ENCODE measurements at regions not wholly inside any gene's neighbourhood (a gene's known extent, or its start where the extent isn't known, plus 50 kb on each side); places are given as distances from the start of the nearest gene placed in this dataset.

DNA sequence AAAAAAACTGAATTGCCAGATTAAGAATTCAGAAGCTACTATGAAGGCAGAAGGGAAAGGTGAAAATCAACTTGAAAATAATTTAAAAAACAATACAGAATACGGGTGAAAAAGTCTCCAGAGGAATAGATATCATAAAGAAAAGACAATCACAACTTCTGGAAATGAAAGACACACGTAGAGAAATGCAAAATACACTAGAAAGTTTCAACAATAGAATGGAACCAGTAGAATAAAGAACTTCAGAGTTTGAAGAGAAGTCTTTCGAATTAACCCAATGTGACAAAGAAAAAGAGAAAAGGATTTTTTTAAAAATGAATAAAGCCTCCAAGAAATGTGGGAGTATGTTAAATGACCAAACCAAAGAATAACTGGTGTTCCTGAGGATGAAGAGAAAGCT is 263.8 kb upstream of the FAT3 start:
- WGBS, 2 donors = 77 to 84% methylated on average over 3 of the region's 3 CpGs
- no peaks in the 10 kb centered on the region for H3K4me1 ChIP-seq (ENCODE audit: control insufficient read depth in 2 of 2, insufficient read depth in 2 of 2, low read length in 1 of 2)
- H3K27ac ChIP-seq (ENCODE audit: low read depth in 2 of 2, low read length in 1 of 2) = no peak overlapping the region
- no peaks in the 10 kb centered on the region for H3K36me3 ChIP-seq (ENCODE audit: control insufficient read depth in 2 of 2, insufficient read depth in 2 of 2, low read length in 1 of 2)
- no peaks in the 10 kb centered on the region for H3K27me3 ChIP-seq (ENCODE audit: control insufficient read depth in 1 of 2, insufficient read depth in 2 of 2, low read length in 2 of 2)
- no peak overlapping the region for H3K4me3 ChIP-seq (ENCODE audit: low read depth in 1 of 2, low read length in 2 of 2)
- peaks cover 0 to 5% of the 10 kb centered on the region in 2 donors for H3K9me3 ChIP-seq (ENCODE audit: control insufficient read depth in 2 of 2, insufficient read depth in 1 of 2, low read depth in 1 of 2, low read length in 1 of 2)

DNA sequence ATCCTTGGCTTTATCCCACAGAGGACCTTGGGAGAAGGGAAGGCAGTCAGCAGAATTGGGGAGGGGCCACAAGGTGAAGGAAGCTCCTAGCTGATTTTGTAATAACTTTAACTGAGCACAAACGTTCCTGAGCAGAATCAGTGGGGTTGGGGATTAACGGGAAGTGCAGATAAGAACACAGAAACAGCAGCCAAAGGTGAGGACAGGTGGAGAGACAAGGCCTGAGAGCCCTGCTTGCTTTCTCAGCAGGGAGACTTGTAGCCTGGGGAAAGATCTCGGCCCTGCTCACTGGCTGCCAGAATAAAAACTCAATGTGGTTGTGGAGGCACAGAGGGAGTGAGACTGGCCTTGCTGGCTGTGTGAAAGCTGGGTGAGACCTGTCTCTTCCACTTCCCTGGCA is 265.2 kb upstream of the FAT3 start:
- no peaks in the 10 kb centered on the region for H3K27me3 ChIP-seq (ENCODE audit: control insufficient read depth in 1 of 2, insufficient read depth in 2 of 2, low read length in 2 of 2)
- WGBS, 2 donors = 52 to 54% methylated on average over 3 of the region's 3 CpGs
- H3K27ac ChIP-seq (ENCODE audit: low read depth in 2 of 2, low read length in 1 of 2) = no peak overlapping the region

DNA sequence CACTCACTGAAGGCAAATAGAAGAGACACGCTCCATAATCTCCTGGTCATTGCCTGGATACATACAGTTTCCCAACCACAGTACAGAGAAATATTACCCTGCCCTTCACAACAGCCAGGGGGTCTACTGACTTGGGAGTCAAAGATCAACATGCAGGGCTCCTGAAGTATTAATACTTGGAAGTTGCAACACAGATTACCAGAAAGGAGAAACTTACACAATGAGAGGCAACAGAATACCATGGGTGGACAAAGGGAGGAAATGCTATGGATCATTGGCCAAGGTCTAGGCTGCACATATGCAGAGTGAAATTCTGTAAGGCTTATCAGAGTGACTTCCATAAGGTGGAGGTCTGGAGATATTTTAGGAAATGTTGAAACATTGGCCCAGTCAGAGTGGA is 267.9 kb upstream of the FAT3 start:
- Histone ChIP-seq H3K4me1 (ENCODE audit: control insufficient read depth in 2 of 2, insufficient read depth in 2 of 2, low read length in 1 of 2) (no peaks in the 10 kb centered on the region), H3K27ac (ENCODE audit: low read depth in 2 of 2, low read length in 1 of 2) (no peak overlapping the region), H3K27me3 (ENCODE audit: control insufficient read depth in 1 of 2, insufficient read depth in 2 of 2, low read length in 2 of 2) (no peaks in the 10 kb centered on the region), H3K4me3 (ENCODE audit: low read depth in 1 of 2, low read length in 2 of 2) (no peak overlapping the region), H3K9me3 (ENCODE audit: control insufficient read depth in 2 of 2, insufficient read depth in 1 of 2, low read depth in 1 of 2, low read length in 1 of 2) (peaks cover 0 to 5% of the 10 kb centered on the region in 2 donors), H3K36me3 (ENCODE audit: control insufficient read depth in 2 of 2, insufficient read depth in 2 of 2, low read length in 1 of 2) (no peaks in the 10 kb centered on the region)
- WGBS, 2 donors = 74 to 75% methylated on average over 1 of the region's 1 CpG

More for the DNA sequence above, 265.2 kb upstream of the FAT3 start:
- Histone ChIP-seq H3K36me3 (ENCODE audit: control insufficient read depth in 2 of 2, insufficient read depth in 2 of 2, low read length in 1 of 2) (no peaks in the 10 kb centered on the region), H3K4me1 (ENCODE audit: control insufficient read depth in 2 of 2, insufficient read depth in 2 of 2, low read length in 1 of 2) (no peaks in the 10 kb centered on the region), H3K4me3 (ENCODE audit: low read depth in 1 of 2, low read length in 2 of 2) (no peak overlapping the region), H3K9me3 (ENCODE audit: control insufficient read depth in 2 of 2, insufficient read depth in 1 of 2, low read depth in 1 of 2, low read length in 1 of 2) (peaks cover 0 to 5% of the 10 kb centered on the region in 2 donors)

DNA sequence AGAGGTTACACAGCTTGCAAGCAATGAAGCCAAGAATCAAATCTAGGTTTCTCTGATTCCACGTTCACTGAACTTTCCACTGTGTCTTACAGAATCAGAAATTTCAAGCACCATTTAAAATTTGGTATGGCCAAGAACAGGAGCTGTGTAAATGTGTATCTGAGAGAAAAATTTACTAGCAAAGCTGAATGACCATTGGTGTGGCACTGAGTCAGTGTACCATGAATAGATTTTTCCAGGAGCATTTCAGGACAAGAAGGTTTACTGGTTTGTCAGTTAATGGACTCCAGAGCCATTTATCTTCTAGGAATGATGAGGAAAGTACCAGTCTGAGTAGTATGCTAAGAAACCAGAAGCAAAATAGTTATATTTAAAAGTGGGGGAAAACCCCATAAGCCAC is 269.4 kb upstream of the FAT3 start:
- peaks cover 0 to 5% of the 10 kb centered on the region in 2 donors for H3K9me3 ChIP-seq (ENCODE audit: control insufficient read depth in 2 of 2, insufficient read depth in 1 of 2, low read depth in 1 of 2, low read length in 1 of 2)
- H3K36me3 ChIP-seq (ENCODE audit: control insufficient read depth in 2 of 2, insufficient read depth in 2 of 2, low read length in 1 of 2) = no peaks in the 10 kb centered on the region
- 63 to 65% methylated on average over 1 of the region's 1 CpG for WGBS, 2 donors
- H3K4me1 ChIP-seq (ENCODE audit: control insufficient read depth in 2 of 2, insufficient read depth in 2 of 2, low read length in 1 of 2) = no peaks in the 10 kb centered on the region
- no peaks in the 10 kb centered on the region for H3K27me3 ChIP-seq (ENCODE audit: control insufficient read depth in 1 of 2, insufficient read depth in 2 of 2, low read length in 2 of 2)
- H3K27ac ChIP-seq (ENCODE audit: low read depth in 2 of 2, low read length in 1 of 2) = no peak overlapping the region
- no peak overlapping the region for H3K4me3 ChIP-seq (ENCODE audit: low read depth in 1 of 2, low read length in 2 of 2)

DNA sequence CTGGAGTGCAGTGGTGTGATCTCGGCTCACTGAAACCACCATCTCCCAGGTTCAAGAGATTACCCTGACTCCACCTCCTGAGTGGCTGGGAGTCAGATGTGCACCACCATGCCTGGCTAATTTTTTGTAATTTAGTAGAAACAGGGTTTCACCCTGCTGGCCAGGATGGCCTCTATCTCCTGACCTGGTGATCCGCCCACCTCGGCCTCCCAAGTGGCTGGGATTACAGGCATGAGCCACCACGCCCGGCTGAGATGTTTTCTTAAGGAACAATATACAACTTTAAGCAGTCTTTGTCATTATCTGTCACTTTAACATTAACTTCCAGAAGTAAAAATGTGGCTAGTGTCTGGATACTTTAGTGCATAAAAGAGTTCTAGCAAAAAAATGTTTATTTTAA is 272.6 kb upstream of the FAT3 start:
- H3K9me3 ChIP-seq (ENCODE audit: control insufficient read depth in 2 of 2, insufficient read depth in 1 of 2, low read depth in 1 of 2, low read length in 1 of 2) = no peaks in the 10 kb centered on the region
- no peaks in the 10 kb centered on the region for H3K4me1 ChIP-seq (ENCODE audit: control insufficient read depth in 2 of 2, insufficient read depth in 2 of 2, low read length in 1 of 2)
- WGBS, 2 donors = 80 to 88% methylated on average over 5 of the region's 5 CpGs
- H3K27me3 ChIP-seq (ENCODE audit: control insufficient read depth in 1 of 2, insufficient read depth in 2 of 2, low read length in 2 of 2) = no peaks in the 10 kb centered on the region
- H3K27ac ChIP-seq (ENCODE audit: low read depth in 2 of 2, low read length in 1 of 2) = no peak overlapping the region
- no peaks in the 10 kb centered on the region for H3K36me3 ChIP-seq (ENCODE audit: control insufficient read depth in 2 of 2, insufficient read depth in 2 of 2, low read length in 1 of 2)
- no peak overlapping the region for H3K4me3 ChIP-seq (ENCODE audit: low read depth in 1 of 2, low read length in 2 of 2)

DNA sequence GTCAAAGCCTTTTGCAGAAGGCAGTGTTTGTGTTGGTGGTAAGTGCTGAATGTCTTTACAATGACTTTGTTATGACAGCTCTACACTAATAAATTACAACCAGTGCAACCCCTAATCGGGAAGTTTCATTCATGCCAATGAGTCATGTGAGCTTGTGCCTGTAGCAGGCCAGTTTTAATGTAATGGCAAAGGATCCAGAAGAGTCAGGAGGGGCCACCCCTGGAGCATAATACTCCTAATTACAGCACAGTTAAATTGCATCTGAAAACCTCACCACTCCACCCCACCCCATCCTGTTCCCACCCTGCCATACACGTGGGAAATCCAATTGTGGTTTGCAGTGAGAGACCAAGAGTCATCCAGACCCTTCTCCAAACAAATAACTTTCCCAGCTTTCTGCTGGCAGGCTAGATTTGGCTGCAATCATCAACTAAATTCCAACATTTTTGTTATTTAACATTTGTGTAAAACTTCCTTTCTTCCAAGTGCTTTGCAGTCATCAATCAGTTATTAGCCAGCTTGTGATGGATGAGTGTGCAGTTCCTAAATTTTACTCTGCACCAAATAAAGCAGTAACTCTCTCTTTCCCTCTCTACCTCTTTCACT is 277.3 kb upstream of the FAT3 start:
- H3K4me3 ChIP-seq (ENCODE audit: low read depth in 1 of 2, low read length in 2 of 2) = no peak overlapping the region
- H3K27me3 ChIP-seq (ENCODE audit: control insufficient read depth in 1 of 2, insufficient read depth in 2 of 2, low read length in 2 of 2) = no peaks in the 10 kb centered on the region
- no peaks in the 10 kb centered on the region for H3K9me3 ChIP-seq (ENCODE audit: control insufficient read depth in 2 of 2, insufficient read depth in 1 of 2, low read depth in 1 of 2, low read length in 1 of 2)
- H3K4me1 ChIP-seq (ENCODE audit: control insufficient read depth in 2 of 2, insufficient read depth in 2 of 2, low read length in 1 of 2) = no peaks in the 10 kb centered on the region
- no peak overlapping the region for H3K27ac ChIP-seq (ENCODE audit: low read depth in 2 of 2, low read length in 1 of 2)
- H3K36me3 ChIP-seq (ENCODE audit: control insufficient read depth in 2 of 2, insufficient read depth in 2 of 2, low read length in 1 of 2) = no peaks in the 10 kb centered on the region
- WGBS, 2 donors = 0 to 3% methylated on average over 2 of the region's 2 CpGs

DNA sequence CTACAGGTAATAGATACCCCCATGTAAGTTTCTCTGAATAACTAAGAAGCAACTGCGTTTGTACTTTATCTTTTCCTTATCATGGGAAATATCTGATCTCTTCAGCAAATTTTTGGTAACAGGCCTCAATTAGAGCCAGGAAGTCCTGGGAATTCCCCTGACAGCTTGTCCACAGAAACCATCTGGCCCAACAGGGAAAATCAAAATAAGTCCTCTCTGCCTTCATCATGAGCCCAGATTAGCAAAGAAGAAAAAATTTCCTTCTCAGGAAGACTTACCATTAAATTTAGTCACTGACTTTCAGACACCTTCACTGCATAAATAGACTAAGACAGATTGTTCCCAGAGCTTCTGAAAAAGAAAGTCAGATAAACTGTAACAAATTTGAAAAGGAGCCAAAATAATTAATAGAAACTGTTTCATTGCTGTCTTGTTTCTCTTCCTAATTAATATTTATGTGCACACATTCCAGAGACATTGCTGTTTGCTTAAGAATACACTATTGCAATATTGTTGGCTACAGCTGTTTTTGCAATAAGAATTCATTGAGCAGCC is 278.1 kb upstream of the FAT3 start:
- no peaks in the 10 kb centered on the region for H3K4me1 ChIP-seq (ENCODE audit: control insufficient read depth in 2 of 2, insufficient read depth in 2 of 2, low read length in 1 of 2)
- H3K4me3 ChIP-seq (ENCODE audit: low read depth in 1 of 2, low read length in 2 of 2) = no peak overlapping the region
- no peak overlapping the region for H3K27ac ChIP-seq (ENCODE audit: low read depth in 2 of 2, low read length in 1 of 2)
- no peaks in the 10 kb centered on the region for H3K9me3 ChIP-seq (ENCODE audit: control insufficient read depth in 2 of 2, insufficient read depth in 1 of 2, low read depth in 1 of 2, low read length in 1 of 2)
- H3K36me3 ChIP-seq (ENCODE audit: control insufficient read depth in 2 of 2, insufficient read depth in 2 of 2, low read length in 1 of 2) = no peaks in the 10 kb centered on the region
- no peaks in the 10 kb centered on the region for H3K27me3 ChIP-seq (ENCODE audit: control insufficient read depth in 1 of 2, insufficient read depth in 2 of 2, low read length in 2 of 2)
- 22 to 39% methylated on average over 1 of the region's 1 CpG for WGBS, 2 donors

DNA sequence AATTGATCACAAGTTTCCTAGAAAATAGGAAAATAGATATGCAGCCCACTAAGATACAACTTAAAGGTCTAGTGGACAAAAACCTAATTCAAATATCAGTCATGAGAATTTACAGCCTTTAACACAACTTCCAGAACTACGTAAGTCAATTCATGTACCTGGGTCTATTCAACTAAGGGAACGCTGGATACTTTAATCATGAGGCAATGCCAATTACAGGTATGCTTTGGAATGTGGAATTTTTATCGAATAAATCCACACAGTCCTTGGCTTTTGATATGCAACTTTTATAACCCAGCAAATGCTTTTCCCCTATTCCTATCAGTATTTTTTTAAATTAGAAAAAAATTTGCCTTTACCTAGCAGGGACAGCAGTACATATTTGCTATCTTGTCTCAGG is 289.5 kb upstream of the FAT3 start:
- no peak overlapping the region for H3K4me3 ChIP-seq (ENCODE audit: low read depth in 1 of 2, low read length in 2 of 2)
- H3K9me3 ChIP-seq (ENCODE audit: control insufficient read depth in 2 of 2, insufficient read depth in 1 of 2, low read depth in 1 of 2, low read length in 1 of 2) = peaks cover 0 to 3% of the 10 kb centered on the region in 2 donors
- no peak overlapping the region for H3K27ac ChIP-seq (ENCODE audit: low read depth in 2 of 2, low read length in 1 of 2)
- H3K36me3 ChIP-seq (ENCODE audit: control insufficient read depth in 2 of 2, insufficient read depth in 2 of 2, low read length in 1 of 2) = no peaks in the 10 kb centered on the region
- no peaks in the 10 kb centered on the region for H3K4me1 ChIP-seq (ENCODE audit: control insufficient read depth in 2 of 2, insufficient read depth in 2 of 2, low read length in 1 of 2)
- H3K27me3 ChIP-seq (ENCODE audit: control insufficient read depth in 1 of 2, insufficient read depth in 2 of 2, low read length in 2 of 2) = no peaks in the 10 kb centered on the region
- 84 to 89% methylated on average over 3 of the region's 3 CpGs for WGBS, 2 donors

DNA sequence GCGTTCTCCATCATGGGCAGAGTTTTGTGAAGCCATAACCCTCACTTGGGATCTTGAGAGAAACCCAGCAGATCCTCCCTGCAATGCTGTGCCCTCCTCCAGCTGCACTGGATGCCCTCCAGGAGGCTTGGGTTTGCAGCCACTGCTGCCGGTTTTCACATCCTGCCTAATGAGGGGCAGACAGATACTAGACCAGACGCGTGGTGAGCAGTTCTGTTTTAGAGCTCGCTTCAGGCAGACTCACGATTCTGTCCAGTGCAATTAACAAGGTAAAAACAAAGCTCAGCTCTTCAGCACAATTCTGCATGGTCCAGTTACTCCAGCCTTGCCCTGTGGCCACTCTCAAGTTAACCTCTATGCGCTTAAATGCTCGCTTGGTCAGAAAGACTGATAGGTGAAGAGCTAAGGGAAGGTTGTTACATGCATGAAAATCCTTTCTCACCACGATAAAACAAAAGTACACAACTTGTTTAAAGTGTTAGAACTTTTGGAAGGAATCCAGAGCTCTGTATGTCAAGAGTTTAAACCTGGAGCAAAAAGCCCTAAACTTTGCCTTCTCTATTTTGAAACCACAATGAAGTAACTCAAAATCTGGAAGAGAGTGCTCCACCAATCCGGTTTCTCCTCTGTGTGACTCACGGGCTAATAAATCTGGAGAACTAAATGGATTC is 292.3 kb upstream of the FAT3 start:
- H3K36me3 ChIP-seq (ENCODE audit: control insufficient read depth in 2 of 2, insufficient read depth in 2 of 2, low read length in 1 of 2) = no peaks in the 10 kb centered on the region
- H3K27ac ChIP-seq (ENCODE audit: low read depth in 2 of 2, low read length in 1 of 2) = no peak overlapping the region
- H3K27me3 ChIP-seq (ENCODE audit: control insufficient read depth in 1 of 2, insufficient read depth in 2 of 2, low read length in 2 of 2) = no peaks in the 10 kb centered on the region
- peaks cover 0 to 3% of the 10 kb centered on the region in 2 donors for H3K9me3 ChIP-seq (ENCODE audit: control insufficient read depth in 2 of 2, insufficient read depth in 1 of 2, low read depth in 1 of 2, low read length in 1 of 2)
- H3K4me1 ChIP-seq (ENCODE audit: control insufficient read depth in 2 of 2, insufficient read depth in 2 of 2, low read length in 1 of 2) = no peaks in the 10 kb centered on the region
- WGBS, 2 donors = 60 to 67% methylated on average over 11 of the region's 11 CpGs
- no peak overlapping the region for H3K4me3 ChIP-seq (ENCODE audit: low read depth in 1 of 2, low read length in 2 of 2)

DNA sequence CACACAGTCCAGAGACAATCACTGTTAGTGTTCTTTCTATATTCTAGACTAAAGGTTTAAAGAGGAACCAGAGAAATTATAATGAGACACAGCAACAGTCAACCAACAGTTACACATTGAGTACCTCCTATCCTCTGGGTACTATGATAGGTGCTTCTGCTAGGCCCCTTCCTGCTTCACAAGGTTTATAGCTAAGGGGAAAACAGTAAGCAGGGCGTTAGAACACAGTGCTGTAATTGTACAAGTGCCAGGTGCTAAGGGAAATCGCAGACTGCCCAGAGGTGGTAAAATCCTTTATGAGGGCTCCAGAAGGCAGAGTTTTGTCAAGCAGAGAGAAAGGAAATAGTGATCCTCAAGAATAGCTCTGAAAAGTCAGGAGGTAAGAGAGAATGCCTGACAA is 297.2 kb upstream of the FAT3 start:
- Histone ChIP-seq H3K27ac (ENCODE audit: low read depth in 2 of 2, low read length in 1 of 2) (no peak overlapping the region), H3K27me3 (ENCODE audit: control insufficient read depth in 1 of 2, insufficient read depth in 2 of 2, low read length in 2 of 2) (no peaks in the 10 kb centered on the region), H3K36me3 (ENCODE audit: control insufficient read depth in 2 of 2, insufficient read depth in 2 of 2, low read length in 1 of 2) (no peaks in the 10 kb centered on the region), H3K9me3 (ENCODE audit: control insufficient read depth in 2 of 2, insufficient read depth in 1 of 2, low read depth in 1 of 2, low read length in 1 of 2) (peaks cover 0 to 3% of the 10 kb centered on the region in 2 donors), H3K4me3 (ENCODE audit: low read depth in 1 of 2, low read length in 2 of 2) (no peak overlapping the region), H3K4me1 (ENCODE audit: control insufficient read depth in 2 of 2, insufficient read depth in 2 of 2, low read length in 1 of 2) (no peaks in the 10 kb centered on the region)
- WGBS, 2 donors = 52 to 64% methylated on average over 2 of the region's 2 CpGs

Measured in esophagus (tissue), 2 donors.